HG03354 (cell line): ENCODE measurements at regions not wholly inside any gene's neighbourhood (a gene's known extent, or its start where the extent isn't known, plus 50 kb on each side); places are given as distances from the start of the nearest gene placed in this dataset.
"Not testable (repeated sequence)": the region's sequence is repeated elsewhere in the genome, so short reads cannot be mapped to it uniquely, and the experiment has no call there.

Source experiments
- ATAC-seq: cut with Tn5 transposase; IDR thresholded peaks from one replicate; pipeline ENCODE4 v1.9.1; 2021; ENCODE audit warnings: mild to moderate bottlenecking; ENCODE audit not compliant: unreplicated experiment, poor library complexity, severe bottlenecking

- no peak for ATAC-seq
These were observed 703.8 kb upstream of the NR2F2 start for GRCh38 chr15:95626501-95627361.

GRCh38 chr15:95629503-95630168 is 700.9 kb upstream of the NR2F2 start:
- ATAC-seq: no peak

GRCh38 chr15:95630683-95631082 is 699.8 kb upstream of the NR2F2 start:
- no peak for ATAC-seq

DNA sequence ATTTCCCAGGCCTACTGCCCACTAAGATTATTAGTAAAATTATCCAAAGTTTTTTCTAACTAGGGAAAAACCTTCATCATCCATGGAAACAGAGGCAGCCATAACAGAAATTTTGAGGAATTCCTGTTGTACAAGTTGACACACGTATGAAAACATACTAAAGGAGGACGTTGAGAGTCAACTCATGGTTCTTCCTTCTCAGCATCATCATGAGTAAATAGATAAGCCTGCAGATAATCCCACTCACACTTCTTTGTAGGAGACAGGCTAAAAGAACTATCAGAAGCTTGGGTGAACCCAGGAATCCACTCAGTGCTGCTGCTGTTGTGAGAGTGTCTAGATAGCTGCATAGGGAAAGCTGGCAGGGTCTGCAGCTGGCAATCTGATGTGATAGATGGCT is 694.8 kb upstream of the NR2F2 start:
- no peak for ATAC-seq

- ATAC-seq: no peak
These were observed 694.4 kb upstream of the NR2F2 start for GRCh38 chr15:95636107-95636506.

GRCh38 chr15:95637234-95637633 is 693.3 kb upstream of the NR2F2 start:
- ATAC-seq: not testable (repeated sequence)

DNA sequence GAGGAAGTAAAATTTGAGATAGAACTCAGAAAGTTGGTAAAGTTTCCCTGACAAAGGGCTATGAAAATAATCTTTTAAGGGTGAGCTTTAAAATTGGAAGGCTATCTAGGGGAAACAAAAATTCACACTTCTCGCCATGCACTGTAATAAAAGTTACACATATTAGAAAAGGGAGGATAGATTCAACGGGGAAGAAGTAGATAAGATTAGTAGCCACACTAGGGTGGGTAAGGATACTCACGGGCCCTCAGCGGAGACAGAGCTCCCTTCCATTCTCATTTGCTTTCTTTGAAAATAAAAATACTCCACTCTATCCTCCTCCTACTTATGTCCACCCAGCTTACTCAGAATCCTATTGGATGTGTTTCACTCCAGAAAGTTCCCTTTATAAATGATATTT is 691.3 kb upstream of the NR2F2 start:
- no peak for ATAC-seq

GRCh38 chr15:95644100-95644875 is 686.2 kb upstream of the NR2F2 start:
- no peak for ATAC-seq

DNA sequence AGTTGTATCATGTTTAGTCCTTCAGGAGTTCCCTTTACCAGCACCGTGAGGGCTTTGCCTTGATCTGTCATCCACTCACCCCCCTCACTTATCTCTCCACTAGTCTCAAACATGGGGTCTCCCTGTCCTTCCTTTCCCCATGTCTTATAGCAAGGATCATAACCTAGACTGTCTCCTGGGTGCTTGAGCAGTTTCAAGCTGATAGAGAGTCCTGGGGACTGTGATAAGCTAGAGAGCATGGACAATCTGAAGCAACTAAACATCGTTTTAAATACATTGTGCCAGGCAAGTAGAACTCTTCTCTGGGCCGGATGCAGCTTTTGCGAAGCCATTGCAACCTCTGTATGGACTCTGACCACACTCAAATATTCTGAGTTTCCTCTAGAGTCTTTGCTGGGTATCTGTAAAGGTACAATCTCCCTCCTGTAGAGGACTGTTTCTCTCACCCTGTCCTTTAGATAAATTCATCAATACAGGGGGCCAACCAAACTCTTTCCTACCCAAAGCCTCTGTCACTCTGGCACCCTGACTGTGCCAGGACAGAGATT is 684.6 kb upstream of the NR2F2 start:
- no peak for ATAC-seq

GRCh38 chr15:95646484-95647273 is 683.8 kb upstream of the NR2F2 start:
- no peak for ATAC-seq

DNA sequence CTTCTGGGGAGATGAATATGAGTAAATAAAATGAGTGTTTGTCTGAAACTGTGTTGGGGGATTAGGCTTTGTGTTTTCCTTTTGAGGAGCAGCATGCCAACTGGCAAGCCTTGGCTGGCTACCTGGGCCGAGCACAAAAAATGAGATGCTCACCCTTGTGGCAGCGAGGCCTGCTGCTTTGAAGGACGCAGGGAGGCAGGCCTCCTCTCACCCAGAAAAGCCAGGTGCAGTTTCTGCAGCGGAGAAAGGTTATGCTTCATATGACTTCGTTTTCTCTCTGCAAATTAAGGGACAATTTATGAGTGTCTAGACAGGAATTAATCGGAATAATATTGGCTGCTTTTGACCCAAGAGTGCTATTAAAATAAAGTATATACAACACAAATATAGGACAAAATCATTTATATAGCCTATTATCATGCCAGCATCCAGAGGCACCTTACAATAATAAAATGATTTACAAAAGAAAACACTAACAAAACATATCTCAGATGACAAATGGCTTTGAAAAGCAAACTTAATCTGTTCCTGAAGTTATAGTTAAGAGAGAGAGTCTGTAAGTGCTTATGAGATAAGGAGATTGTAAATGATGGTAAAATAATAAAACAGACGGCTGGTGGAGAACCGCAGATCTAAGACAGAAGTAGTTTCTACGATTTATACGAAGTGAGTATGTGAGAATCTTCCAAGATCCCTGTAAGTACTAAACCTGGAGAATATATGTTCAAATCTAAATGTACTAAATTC is 682.8 kb upstream of the NR2F2 start:
- no peak for ATAC-seq

DNA sequence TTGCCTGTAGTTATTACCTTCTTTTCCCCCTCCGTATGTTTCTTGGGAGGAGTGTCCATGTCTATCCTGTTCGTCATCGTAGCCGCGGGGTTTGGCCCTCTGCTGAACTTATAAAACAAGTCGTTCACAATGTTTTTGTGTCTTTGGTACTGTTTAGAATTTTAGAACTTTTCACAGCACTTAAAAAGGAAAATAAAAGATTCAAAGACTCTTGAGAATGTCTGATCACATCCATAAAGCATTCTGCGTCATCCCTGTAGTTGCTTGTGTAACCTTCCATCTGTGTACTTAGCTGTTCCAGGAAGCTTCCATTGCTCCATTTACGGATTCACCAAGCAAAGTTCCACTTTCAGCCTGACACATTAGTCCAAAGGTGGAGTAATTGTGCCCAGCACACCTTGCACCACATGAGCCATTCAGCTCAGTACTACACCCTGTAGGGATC is 677.1 kb upstream of the NR2F2 start:
- no peak for ATAC-seq

- no peak for ATAC-seq
These were observed 675.4 kb upstream of the NR2F2 start for GRCh38 chr15:95655089-95655607.

DNA sequence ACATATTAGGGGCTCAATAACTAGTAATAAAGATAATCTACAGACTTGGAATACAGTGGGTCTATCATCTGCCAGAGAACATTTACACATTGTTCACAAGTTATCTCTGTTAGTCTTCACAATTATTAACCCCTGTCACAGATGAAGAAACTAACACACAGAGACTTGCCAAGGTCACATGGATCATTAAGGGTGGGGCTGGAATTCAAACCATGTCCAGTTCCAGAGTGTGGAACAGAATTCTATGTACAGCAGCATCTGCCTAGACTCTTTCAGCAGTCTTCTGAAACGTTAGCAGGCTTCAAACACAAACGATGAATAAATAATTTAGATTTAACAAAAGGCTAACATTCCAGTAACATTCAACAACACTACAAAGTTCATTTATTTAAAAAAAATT is 673.9 kb upstream of the NR2F2 start:
- ATAC-seq: no peak

DNA sequence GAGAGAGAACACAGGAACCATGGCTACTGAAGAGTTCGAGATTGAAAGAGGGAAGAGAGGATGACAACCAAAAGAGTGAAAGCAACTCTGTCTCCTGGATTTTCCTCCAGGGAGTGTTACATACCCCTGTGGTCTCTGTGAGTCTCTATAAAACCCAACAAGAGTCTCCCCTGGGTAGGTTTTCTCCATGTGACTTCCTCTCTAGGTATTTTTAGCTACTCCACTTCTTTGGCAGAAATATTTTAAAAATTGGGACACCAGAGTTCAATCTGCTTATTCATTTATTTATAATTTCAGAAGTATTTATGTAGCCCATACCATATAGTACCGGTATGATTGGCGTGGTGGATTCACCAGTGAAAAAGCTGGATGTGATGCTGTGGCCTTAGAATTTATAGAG is 671.7 kb upstream of the NR2F2 start:
- no peak for ATAC-seq

- ATAC-seq: no peak
These were observed 670.8 kb upstream of the NR2F2 start for GRCh38 chr15:95659656-95660055.

DNA sequence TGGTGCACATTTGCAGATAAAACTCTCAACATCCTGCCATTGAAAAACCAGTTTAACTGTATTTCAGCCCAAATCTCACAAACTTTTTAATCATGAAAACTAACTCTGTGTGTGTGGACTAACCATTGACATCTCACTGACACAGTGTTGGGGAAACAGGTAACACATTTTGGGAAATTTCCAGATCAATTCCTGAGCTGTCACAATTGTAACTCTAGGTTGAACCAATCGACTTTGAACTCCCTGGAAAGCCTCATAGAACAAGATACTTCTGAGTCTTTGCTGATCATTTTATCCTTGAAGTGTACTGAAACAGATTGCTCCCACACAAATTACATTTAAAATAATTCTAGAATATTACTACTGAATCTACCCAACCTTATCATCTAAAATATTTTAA is 667.9 kb upstream of the NR2F2 start:
- no peak for ATAC-seq
